Dedifferentiated amniotic fluid mesenchymal stem cell (primary cell): ENCODE measurements at regions not wholly inside any gene's neighbourhood (a gene's known extent, or its start where the extent isn't known, plus 50 kb on each side); places are given as distances from the start of the nearest gene placed in this dataset.

ENCODE experiments used
- DNase-seq: peaks from one replicate; pipeline ENCODE4 v3.0.0-alpha.2; 2016; ENCODE audit errors: extremely low spot score

DNA sequence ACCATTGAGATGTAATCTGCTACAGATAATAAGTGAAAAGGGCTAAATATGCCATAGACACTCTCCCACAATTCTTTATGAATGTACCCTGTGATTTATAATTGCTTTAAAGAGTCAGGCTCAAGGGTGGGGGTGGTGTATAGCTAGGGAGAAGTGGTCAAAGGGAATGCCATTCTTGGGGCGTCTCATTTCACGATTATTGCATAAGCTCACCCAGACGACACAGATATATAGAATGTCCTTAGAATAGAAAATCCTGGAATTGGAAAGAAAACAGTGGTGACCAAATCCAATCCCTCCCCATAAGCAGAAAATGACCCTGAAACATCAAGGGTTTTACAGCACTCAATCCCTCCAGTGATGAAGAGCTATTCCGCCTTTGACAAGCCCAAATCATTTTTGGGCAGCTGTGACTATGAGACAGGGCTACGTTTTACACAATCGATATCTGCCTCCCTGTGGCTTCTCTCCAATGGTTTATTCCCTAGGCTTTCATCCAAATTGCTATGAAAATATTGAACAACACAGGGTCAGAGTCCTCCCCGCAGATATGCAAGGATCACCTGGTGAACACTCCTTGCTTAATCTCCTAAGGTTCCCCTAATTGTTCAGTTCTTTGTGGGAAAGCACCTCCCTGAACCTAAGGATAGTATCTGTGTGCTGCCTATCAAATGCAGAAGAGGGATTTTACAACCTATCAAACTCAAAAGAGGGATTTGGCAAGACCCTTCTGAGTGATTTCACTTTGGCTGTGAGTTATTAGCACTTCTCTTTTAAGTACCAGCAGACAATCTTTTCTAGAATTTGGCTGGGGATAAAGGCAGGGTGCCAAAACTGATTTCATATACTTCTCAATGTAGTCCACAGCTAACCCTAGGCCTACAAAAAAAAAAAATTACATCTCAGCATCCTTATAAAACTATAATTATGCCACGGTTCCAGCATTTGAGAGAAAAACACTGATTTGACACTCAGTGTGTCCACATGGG, 144.9 kb upstream of the CDH6 start:
- no peak for DNase-seq

- DNase-seq, result no peak
These were observed 145.9 kb upstream of the CDH6 start for GRCh38 chr5:31047621-31048020.

DNA sequence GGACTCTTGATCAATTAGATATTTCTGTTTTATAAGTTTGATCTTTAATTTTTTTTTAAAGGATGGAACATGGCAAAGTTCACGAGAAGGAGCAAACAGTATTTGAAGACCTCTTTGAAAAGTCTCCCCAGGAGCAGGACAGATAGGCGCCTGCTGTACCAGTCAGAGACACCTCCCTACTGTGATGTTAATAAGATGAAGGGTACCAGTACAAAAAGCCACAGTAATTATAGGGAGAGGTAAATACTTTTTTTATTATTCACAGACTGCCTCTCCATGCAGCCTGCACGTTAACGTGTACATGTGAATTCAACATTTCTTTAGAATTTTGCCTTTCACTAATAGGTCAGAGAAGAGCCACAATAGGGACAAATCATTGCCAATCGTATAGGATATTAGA, 146.5 kb upstream of the CDH6 start:
- no peak for DNase-seq

DNA sequence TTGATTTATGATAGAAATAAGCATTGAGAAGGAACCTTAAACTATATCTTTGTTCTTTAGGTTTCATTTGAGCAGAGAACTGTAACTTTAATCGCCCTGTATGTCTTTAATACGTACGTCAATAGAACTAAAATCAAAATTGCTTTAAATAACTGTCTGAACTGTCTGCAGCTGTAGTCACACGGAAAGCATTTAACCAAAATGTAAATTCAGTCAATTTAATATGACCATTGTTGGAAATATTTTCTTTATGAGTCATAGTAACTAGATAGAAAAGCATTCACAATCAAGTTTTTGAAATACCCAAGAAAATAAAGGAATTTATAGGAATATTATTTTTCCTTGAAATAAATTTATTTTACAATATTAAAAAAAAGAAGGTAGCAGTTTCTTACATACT, 157.1 kb upstream of the CDH6 start:
- peak; percentile 68 for DNase-seq

DNA sequence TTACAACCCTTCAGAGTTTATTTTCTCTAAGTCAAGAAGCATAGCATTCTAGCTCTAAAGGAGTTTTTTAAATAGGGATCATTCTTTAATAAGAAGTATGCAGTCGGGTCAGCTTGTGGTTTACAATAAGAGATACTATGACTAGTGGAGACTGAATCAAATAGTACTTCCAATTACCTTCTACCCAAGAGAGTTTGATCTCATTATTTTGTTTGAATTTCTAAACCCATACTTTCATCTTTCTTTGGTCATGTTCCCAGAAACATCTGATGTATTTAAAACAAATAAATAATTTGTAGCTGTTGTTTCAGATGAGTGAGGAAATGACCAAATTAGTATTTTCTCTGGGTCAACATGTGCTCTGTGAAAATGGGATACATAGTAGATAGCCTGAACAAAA, 160.2 kb upstream of the CDH6 start:
- DNase-seq, result peak; percentile 26

GRCh38 chr5:31029925-31030324, 163.6 kb upstream of the CDH6 start:
- no peak for DNase-seq

DNA sequence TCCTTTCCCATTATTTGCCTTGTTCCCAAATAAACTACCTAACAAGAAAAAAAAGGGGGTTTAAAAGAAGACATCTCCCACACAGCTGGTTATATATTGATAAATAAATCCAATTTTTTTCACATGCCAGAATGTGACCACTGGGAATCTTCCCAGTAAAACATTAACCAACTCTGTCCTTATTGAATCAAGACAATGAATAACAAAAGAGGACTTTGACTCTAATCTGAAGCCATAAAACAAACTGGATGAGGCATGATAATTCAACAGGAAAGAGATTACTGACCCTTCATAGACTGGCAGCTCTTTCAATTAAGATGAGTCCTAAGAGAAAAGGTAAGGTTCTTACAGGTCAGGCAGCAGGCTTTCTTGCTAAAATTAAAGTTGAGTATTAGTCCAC, 165.8 kb upstream of the CDH6 start:
- DNase-seq, result no peak

- peak; percentile 17 for DNase-seq
These were observed 170.4 kb upstream of the CDH6 start for GRCh38 chr5:31023105-31023504.

- DNase-seq, result peak; percentile 47
These were observed 172.3 kb upstream of the CDH6 start for GRCh38 chr5:31021181-31021624.

DNA sequence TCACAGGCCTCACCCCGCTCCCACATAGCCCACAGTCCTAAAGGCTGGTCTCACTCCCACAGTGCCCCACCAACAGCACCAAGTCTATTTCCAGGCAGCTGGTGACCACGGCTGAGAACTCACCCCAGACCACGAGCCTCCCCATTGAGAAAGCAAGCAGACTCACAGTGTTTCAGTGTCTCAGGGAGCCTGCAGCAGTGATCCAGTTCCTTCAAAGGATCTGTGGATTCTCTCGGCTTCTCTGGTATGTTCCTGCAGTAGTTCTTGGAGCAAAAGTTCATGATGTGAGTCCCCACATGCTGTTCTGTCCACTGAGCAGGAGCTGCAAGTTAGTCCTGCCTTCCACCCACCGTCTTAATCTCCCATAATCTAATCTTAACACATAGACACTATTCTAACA, 185.3 kb upstream of the CDH6 start:
- no peak for DNase-seq

- no peak for DNase-seq
These were observed 185.8 kb upstream of the CDH6 start for GRCh38 chr5:31007672-31008071.

DNA sequence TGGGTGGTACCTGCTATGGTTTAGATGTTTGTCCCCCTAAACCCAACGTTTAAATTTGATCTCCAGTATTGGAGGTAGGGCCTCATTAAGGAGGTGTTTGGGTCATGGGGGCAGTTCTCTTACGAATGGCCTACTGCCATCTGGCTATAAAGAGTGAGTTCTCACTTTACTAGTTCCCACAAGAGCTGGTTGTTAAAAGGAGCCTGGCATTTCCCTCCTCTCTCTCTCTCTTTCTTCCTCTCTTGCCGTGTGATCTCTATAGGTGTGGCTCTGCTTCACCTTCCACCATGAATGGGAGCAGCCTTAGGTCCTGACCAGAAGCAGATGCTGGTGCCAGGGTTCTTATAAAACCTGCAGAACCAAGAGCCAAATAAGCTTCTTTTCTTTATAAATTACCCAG, 193.2 kb upstream of the CDH6 start:
- DNase-seq, result no peak

- no peak for DNase-seq
These were observed 195.8 kb upstream of the CDH6 start for GRCh38 chr5:30997681-30998080.

DNA sequence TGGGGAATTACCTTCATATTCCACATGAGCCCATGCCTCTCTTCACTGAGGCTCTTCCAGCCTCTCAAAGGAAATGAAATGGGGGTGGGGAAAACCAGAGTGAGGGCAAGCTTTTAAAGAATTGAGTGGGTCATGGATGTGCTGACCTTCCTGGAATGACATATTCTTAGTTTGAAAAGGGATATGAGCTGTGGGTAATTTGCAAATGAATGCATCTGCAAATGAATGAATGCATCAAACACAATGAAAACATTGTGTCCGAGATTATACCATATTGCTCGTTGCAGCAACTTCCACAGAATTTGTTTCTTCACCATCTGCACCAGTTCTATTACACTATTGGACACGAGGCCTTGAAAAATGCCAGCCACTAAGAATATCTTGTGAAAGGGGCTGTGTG, 198.6 kb upstream of the CDH6 start:
- DNase-seq, result no peak

GRCh38 chr5:30994176-30994575, 199.3 kb upstream of the CDH6 start:
- no peak for DNase-seq

- DNase-seq, result peak; percentile 27
These were observed 202.0 kb upstream of the CDH6 start for GRCh38 chr5:30991462-30991861.

DNA sequence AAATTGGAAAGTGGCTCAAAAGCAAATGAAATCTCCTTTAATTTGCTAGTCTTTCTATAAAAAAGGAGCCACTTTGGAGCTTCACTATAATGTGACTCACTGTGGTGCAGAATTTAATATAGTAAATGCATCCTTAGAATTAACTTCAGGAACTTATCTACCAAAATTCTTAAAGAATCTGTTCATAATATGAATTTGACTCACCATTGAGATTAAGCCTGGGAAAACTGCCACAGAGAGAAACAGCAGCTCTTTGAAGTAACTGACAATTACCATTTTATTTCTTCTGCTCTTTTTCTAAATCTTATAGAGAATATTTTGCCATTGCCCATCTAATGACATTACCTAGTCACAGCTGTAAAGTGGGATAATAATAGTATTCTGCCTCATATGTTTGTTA, 211.9 kb upstream of the CDH6 start:
- DNase-seq, result peak; percentile 40

DNA sequence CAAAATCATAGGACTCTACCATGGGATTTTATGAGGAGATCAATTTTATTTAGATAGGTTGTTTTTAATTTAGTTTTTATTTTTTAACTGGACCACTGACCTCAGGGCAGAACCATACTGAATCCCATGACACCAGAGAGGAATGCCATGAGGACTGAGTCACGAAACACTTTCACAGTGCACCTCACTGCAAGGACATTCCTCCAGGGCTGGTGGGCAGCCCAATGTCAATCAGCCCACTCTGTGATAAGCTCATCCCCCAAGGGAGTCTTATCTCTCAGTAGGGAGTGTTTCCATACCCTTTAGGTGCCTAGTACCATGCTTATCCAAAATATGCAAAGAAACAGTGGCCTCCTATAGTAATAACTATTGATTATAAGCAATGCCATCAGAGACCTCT, 224.5 kb upstream of the CDH6 start:
- DNase-seq, result no peak

GRCh38 chr5:30960036-30960435, 233.4 kb upstream of the CDH6 start:
- DNase-seq, result no peak

GRCh38 chr5:30959238-30959637, 234.2 kb upstream of the CDH6 start:
- no peak for DNase-seq

GRCh38 chr5:30957591-30957990, 235.9 kb upstream of the CDH6 start:
- no peak for DNase-seq

- no peak for DNase-seq
These were observed 237.2 kb upstream of the CDH6 start for GRCh38 chr5:30956251-30956650.

DNA sequence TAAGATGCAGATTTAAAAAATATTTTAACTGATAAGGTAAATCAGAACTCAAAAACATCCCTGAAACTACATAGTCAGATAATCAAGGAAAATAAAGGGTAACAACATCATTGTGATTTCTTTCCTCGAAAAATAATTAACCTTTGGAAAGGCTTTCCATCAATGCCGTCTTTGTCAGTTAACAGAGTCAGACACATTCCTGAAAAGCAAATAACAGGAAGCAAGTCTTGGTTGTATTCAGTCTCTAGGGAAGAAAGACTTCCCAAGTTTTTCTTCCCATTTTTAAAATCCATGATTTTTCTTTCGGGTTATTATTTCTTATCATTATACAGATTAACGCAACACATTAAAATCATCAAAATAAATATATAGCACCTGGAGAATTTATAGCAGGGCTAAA, 256.4 kb upstream of the CDH6 start:
- DNase-seq, result no peak

DNA sequence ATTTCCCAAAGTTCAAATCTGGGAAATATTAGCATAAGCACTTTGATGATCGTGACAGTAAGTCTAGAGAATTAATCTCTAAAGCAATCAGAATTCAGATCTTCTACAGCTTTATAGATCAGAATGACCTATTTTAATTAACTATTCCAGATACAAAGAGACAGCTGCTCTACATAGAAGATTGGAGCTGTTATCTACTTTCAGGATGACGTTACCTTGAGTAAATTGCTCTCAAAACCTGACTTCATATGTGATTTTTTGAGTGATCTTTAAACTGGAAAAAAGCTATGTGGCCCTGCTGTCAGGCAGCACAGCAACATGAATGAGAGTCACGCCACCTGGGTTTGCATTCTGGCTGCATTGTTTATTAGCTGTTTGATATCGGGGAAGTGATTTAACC, 259.9 kb upstream of the CDH6 start:
- no peak for DNase-seq
